Adrenal gland (tissue), 5 donors: ENCODE measurements at regions not wholly inside any gene's neighbourhood (a gene's known extent, or its start where the extent isn't known, plus 50 kb on each side); places are given as distances from the start of the nearest gene placed in this dataset.

Source experiments
- POLR2A ChIP-seq, 2 donors: fragments of 450-650 bp; IDR thresholded peaks; one replicate each; pipeline ENCODE4 v1.6.1; 2017; ENCODE audit warnings: antibody characterized with exemption in 2 of 2, mild to moderate bottlenecking in 2 of 2, moderate library complexity in 1 of 2
- TF ChIP-seq, protein P1 (sequence below), 6 experiments: fragments of 450-650 bp in 4 of 6; fragments of 200-600 bp in 2 of 6; sonication (generic) in 1 of 6; IDR thresholded peaks; 1 replicate in 5 of 6; 2 replicates in 1 of 6; pipeline versions ENCODE4 v1.5.1 to v1.8.0; 2016 to 2021; ENCODE audit warnings: antibody characterized with exemption in 6 of 6, mild to moderate bottlenecking in 2 of 6, moderate library complexity in 1 of 6
- donor health status: DM: no; HTN: no; CAD: no.

DNA sequence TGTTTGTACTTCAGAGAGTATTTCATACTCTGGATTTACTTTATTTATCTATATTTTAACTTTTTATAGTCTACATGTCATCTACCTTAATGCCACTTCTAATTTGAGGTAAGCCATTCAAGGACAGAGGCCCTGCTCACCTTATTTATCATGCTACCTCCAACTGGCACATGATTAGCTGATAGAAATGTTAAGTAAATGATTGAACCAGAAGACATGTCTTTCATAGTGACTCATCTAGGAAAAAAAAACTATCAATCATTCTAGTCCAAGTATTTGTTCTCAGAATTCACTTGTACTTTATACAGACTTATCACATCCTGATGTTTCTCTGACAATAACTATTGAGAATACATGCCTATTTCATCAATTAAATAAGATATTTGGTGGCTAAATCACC lies 856.3 kb downstream of the XPNPEP1 start:
- TF ChIP-seq POLR2A (IDR thresholded peaks at IDR 0.05), result no peak
- TF ChIP-seq, protein P1, sequence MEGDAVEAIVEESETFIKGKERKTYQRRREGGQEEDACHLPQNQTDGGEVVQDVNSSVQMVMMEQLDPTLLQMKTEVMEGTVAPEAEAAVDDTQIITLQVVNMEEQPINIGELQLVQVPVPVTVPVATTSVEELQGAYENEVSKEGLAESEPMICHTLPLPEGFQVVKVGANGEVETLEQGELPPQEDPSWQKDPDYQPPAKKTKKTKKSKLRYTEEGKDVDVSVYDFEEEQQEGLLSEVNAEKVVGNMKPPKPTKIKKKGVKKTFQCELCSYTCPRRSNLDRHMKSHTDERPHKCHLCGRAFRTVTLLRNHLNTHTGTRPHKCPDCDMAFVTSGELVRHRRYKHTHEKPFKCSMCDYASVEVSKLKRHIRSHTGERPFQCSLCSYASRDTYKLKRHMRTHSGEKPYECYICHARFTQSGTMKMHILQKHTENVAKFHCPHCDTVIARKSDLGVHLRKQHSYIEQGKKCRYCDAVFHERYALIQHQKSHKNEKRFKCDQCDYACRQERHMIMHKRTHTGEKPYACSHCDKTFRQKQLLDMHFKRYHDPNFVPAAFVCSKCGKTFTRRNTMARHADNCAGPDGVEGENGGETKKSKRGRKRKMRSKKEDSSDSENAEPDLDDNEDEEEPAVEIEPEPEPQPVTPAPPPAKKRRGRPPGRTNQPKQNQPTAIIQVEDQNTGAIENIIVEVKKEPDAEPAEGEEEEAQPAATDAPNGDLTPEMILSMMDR (IDR thresholded peaks at IDR 0.05), result no peak
